GM19438 (cell line): ENCODE measurements at regions not wholly inside any gene's neighbourhood (a gene's known extent, or its start where the extent isn't known, plus 50 kb on each side); places are given as distances from the start of the nearest gene placed in this dataset.
"Not testable (repeated sequence)": the region's sequence is repeated elsewhere in the genome, so short reads cannot be mapped to it uniquely, and the experiment has no call there.

Experiments
- ATAC-seq: cut with Tn5 transposase; IDR thresholded peaks from one replicate; pipeline ENCODE4 v1.9.1; 2021; ENCODE audit warnings: low read depth; ENCODE audit not compliant: unreplicated experiment

- no peak for ATAC-seq
Observed at GRCh38 chr12:127469331-127469730, 797.6 kb upstream of the TMEM132C start.

GRCh38 chr12:127473766-127474165 is 793.2 kb upstream of the TMEM132C start:
- no peak for ATAC-seq

GRCh38 chr12:127479256-127479655 is 787.7 kb upstream of the TMEM132C start:
- ATAC-seq, result no peak

GRCh38 chr12:127480775-127481314 is 786.1 kb upstream of the TMEM132C start:
- no peak for ATAC-seq

- ATAC-seq, result no peak
Observed at GRCh38 chr12:127482950-127483349, 784.0 kb upstream of the TMEM132C start.

- no peak for ATAC-seq
Observed at GRCh38 chr12:127485528-127485927, 781.4 kb upstream of the TMEM132C start.

GRCh38 chr12:127487031-127487430 is 779.9 kb upstream of the TMEM132C start:
- ATAC-seq, result no peak

GRCh38 chr12:127489061-127489460 is 777.9 kb upstream of the TMEM132C start:
- ATAC-seq, result no peak

- ATAC-seq, result no peak
Observed at GRCh38 chr12:127494961-127495915, 771.7 kb upstream of the TMEM132C start.

- ATAC-seq, result no peak
Observed at GRCh38 chr12:127496255-127496654, 770.7 kb upstream of the TMEM132C start.

GRCh38 chr12:127500512-127501035 is 766.4 kb upstream of the TMEM132C start:
- ATAC-seq, result no peak

- no peak for ATAC-seq
Observed at GRCh38 chr12:127501916-127502315, 765.1 kb upstream of the TMEM132C start.

- ATAC-seq, result no peak
Observed at GRCh38 chr12:127503246-127503645, 763.7 kb upstream of the TMEM132C start.

GRCh38 chr12:127503996-127504395 is 763.0 kb upstream of the TMEM132C start:
- ATAC-seq, result not testable (repeated sequence)

GRCh38 chr12:127504874-127505273 is 762.1 kb upstream of the TMEM132C start:
- ATAC-seq, result no peak

GRCh38 chr12:127507341-127507740 is 759.6 kb upstream of the TMEM132C start:
- ATAC-seq, result no peak

GRCh38 chr12:127509066-127509778 is 757.7 kb upstream of the TMEM132C start:
- no peak for ATAC-seq

GRCh38 chr12:127515941-127516340 is 751.0 kb upstream of the TMEM132C start:
- ATAC-seq, result no peak

- no peak for ATAC-seq
Observed at GRCh38 chr12:127516467-127516866, 750.5 kb upstream of the TMEM132C start.

GRCh38 chr12:127519779-127520178 is 747.2 kb upstream of the TMEM132C start:
- ATAC-seq, result no peak

GRCh38 chr12:127526925-127527324 is 740.0 kb upstream of the TMEM132C start:
- ATAC-seq, result no peak
